ENCODE measurements at regions not wholly inside any gene's neighbourhood (a gene's known extent, or its start where the extent isn't known, plus 50 kb on each side); places are given as distances from the start of the nearest gene placed in this dataset.

DNA sequence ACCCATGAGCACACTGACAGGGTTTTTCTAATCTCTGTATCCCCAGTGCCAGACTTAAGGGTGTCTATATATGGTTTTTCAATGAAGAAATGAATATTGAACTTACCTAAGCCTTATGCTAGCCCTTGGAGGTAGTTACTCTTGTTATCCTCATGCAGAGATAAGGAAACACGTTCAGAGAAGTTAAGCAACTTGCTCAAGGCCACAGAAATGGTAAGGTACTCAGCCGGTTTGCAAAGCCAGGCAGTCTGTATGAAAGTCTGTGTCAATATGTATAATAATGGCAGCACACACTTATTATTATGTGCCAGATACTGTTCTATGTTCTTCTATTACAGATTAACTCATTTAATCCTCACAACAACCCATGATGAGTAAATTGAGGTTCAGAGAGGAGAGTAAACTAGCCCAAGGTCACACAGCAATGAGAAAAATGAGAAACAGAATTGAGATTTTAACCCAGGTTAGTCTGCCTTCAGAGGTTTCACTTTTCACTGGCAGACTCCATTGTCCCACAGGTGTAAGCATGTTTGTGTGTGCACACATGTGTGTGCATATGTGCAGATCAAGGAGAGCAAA, 54.6 kb upstream of the CSF3R start:
- no peak for DNase-seq

DNA sequence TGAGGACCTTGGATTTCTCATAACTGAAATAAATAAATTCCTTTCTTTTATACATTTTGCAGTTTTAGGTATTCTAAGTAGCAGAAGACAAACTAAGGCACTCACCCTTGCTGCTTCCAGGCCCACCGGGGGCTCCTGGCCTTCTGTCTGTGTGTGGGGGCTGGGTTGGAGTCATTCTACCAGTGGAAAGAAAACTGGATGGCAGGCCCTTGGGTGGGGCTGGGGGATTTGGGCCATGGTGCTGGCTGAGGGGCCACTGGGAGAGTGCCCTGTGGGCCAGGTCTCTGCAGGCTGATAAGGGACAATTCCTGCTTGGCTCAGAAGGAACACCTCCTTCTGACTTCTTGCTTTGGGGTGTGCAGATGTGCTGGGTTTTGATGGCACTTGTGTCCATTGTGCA, 54.0 kb upstream of the CSF3R start:
- DNase-seq = no peak

GRCh38 chr1:36534711-36535412, 52.1 kb upstream of the CSF3R start:
- DNase-seq = no peak

- DNase-seq = no peak
Measured at GRCh38 chr1:36533897-36534296, 51.2 kb upstream of the CSF3R start.

DNA sequence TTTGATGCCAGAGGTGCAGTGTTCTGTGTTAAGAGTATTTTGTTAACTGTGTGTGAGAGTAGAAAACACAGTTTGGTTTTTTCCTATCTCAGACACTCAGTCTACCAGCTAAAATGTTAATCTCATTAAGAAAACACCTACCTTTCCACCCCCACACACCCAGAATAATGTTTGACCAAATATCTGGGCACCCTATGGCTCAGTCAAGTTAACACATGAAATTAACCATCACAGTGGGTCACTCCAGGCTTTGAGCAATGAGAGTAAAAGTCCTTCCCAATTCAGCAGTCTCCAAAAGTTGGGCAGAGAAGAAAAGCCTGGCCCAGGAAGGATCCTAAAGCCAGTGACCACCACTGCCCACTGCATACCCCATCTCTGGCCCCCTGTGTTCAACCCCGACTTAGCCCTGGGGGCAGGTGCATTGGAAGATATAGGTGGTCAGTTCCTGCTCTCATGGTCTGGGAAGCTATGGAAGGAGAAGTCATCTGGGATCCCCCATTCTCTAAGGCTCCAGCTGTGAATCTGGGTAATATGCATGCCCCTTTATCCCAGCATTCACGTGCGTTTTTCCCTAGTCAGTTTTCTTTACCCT, 50.2 kb upstream of the CSF3R start:
- no peak for DNase-seq
